Neuronal stem cell (in vitro differentiated cells): ENCODE measurements at regions not wholly inside any gene's neighbourhood (a gene's known extent, or its start where the extent isn't known, plus 50 kb on each side); places are given as distances from the start of the nearest gene placed in this dataset. TPM values are rescaled to one million over a fixed set of nuclear protein-coding genes. Genes with fewer than 3 reads are reported as not detected.

ENCODE experiments used
- small RNA-seq: library from polyadenylated mRNA; stranded (forward); fragments of <200 nt; extraction: miRNeasy Mini kit (QIAGEN cat#:217004); gene quantifications from one replicate; pipeline ENCODE3, GENCODE V24; 2013; ENCODE audit not compliant: insufficient read depth

Small RNA genes lying in the stretch of these regions (small RNA-seq; reads per million reads assigned to genes)
- gene AC013262.1 (not detected), gene AC138623.1 (not detected), gene RF00019 (not detected), gene RN7SL201P (not detected), gene RNA5SP99 (9.9 reads per million, percentile 56 among the genes with 10 or more reads in this experiment), gene RNU6-1312P (not detected), gene RNU6-685P (not detected), gene RPL37P10 (not detected)
